Mammary epithelial cell (primary cell): ENCODE measurements at regions not wholly inside any gene's neighbourhood (a gene's known extent, or its start where the extent isn't known, plus 50 kb on each side); places are given as distances from the start of the nearest gene placed in this dataset.

ENCODE experiments used
- CTCF ChIP-seq, 2 donors: IDR thresholded peaks in 1 of 2; conservative IDR thresholded peaks in 1 of 2; 2 replicates each; pipeline ENCODE4 v1.5.1; 2011 to 2012; ENCODE audit warnings: inconsistent platforms in 2 of 2, low read length in 2 of 2, mild to moderate bottlenecking in 2 of 2, control low read depth in 1 of 2, low read depth in 1 of 2; ENCODE audit not compliant: insufficient read depth in 1 of 2; ENCODE audit errors: extremely low read depth in 1 of 2
- EZH2 ChIP-seq: IDR thresholded peaks from 2 replicates; pipeline ENCODE4 v1.6.1; 2012; ENCODE audit warnings: low read length, inconsistent platforms, borderline replicate concordance

- TF ChIP-seq CTCF (conservative IDR thresholded peaks at IDR 0.05 in 1 of 2, IDR thresholded peaks at IDR 0.05 in 1 of 2; ENCODE audit: extremely low read depth in 1 of 2, insufficient read depth in 1 of 2, low read depth in 1 of 2, low read length in 2 of 2) (no peak), EZH2 (no peak)
Observed at GRCh38 chr3:194826594-194826993, 140.9 kb downstream of the FAM43A start.
